ENCODE measurements at regions not wholly inside any gene's neighbourhood (a gene's known extent, or its start where the extent isn't known, plus 50 kb on each side); places are given as distances from the start of the nearest gene placed in this dataset.

- TF ChIP-seq EP300 (IDR thresholded peaks at IDR 0.05) (no peak), POLR2AphosphoS5 (IDR thresholded peaks at IDR 0.05) (no peak), POLR2A (IDR thresholded peaks at IDR 0.05) (no peak), CTCF (IDR thresholded peaks at IDR 0.05) (no peak)
- no peaks in the 10 kb centered on the region for H3K9me3 ChIP-seq
- intact Hi-C loops (cut with DNase I; ENCODE audit: low total_unique reads) = no loop called here
- peaks cover 0 to 6% (median 3%) of the 10 kb centered on the region in 4 donors for H3K36me3 ChIP-seq
- DNase-seq = no peak
- no peaks in the 10 kb centered on the region for H3K27me3 ChIP-seq
- 96 to 100% (median 98%) methylated on average over 1 of the region's 1 CpG for WGBS, 5 donors
- peaks cover 0 to 48% (median 25%) of the 10 kb centered on the region in 4 donors for H3K4me1 ChIP-seq
- H3K4me3 ChIP-seq = no peak overlapping the region
- no peak overlapping the region for H3K27ac ChIP-seq
Measured at GRCh38 chr14:71534506-71534905, 397.7 kb upstream of the RGS6 start.

- TF ChIP-seq POLR2AphosphoS5 (IDR thresholded peaks at IDR 0.05) (no peak), EP300 (IDR thresholded peaks at IDR 0.05) (no peak), CTCF (IDR thresholded peaks at IDR 0.05) (no peak), POLR2A (IDR thresholded peaks at IDR 0.05) (no peak)
- DNase-seq = peak in 1 of 2 donors; percentile 33
- intact Hi-C loops (cut with DNase I; ENCODE audit: low total_unique reads) = no loop called here
- H3K36me3 ChIP-seq = peaks cover 0 to 4% (median 0%) of the 10 kb centered on the region in 4 donors
- no peak overlapping the region for H3K4me3 ChIP-seq
- no peaks in the 10 kb centered on the region for H3K9me3 ChIP-seq
- 79 to 84% (median 79%) methylated on average over 2 of the region's 2 CpGs for WGBS, 5 donors
- no peak overlapping the region for H3K27ac ChIP-seq
- H3K4me1 ChIP-seq = peaks cover 0 to 51% (median 28%) of the 10 kb centered on the region in 4 donors
- H3K27me3 ChIP-seq = no peaks in the 10 kb centered on the region
Measured at GRCh38 chr14:71536015-71536740, 396.1 kb upstream of the RGS6 start.

GRCh38 chr14:71536927-71537772, 395.1 kb upstream of the RGS6 start:
- Histone ChIP-seq H3K27me3 (no peaks in the 10 kb centered on the region), H3K4me3 (no peak overlapping the region), H3K9me3 (no peaks in the 10 kb centered on the region), H3K4me1 (peaks cover 0 to 51% (median 30%) of the 10 kb centered on the region in 4 donors), H3K36me3 (no peaks in the 10 kb centered on the region), H3K27ac (no peak overlapping the region)
- no peak for TF ChIP-seq POLR2A (IDR thresholded peaks at IDR 0.05)
- no peak for TF ChIP-seq POLR2AphosphoS5 (IDR thresholded peaks at IDR 0.05)
- TF ChIP-seq EP300 (IDR thresholded peaks at IDR 0.05) = no peak
- intact Hi-C loops (cut with DNase I; ENCODE audit: low total_unique reads) = no loop called here
- DNase-seq = no peak
- WGBS, 5 donors = 75 to 84% (median 81%) methylated on average over 9 of the region's 9 CpGs

DNA sequence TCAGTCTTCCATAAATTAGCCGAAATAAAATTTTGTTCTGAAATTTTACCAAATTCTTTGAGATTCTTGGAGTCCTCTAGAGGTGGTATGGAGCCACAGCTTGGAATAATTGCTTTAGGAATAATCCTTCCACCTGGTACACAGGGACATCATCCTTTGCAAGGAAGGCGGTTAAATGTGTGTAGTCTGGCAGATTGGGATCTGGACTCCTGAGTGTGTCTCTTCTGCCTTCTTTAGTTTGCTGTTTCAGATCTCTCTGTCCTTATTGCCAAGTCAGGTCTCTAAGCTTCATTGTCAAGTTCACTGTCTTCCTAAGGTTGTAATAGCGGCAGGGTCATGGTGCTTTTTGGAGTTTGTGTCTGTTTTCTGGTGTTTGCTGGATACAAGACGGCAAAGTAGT, 393.9 kb upstream of the RGS6 start:
- no peaks in the 10 kb centered on the region for H3K27me3 ChIP-seq
- no peaks in the 10 kb centered on the region for H3K36me3 ChIP-seq
- TF ChIP-seq EP300 (IDR thresholded peaks at IDR 0.05) (no peak), POLR2AphosphoS5 (IDR thresholded peaks at IDR 0.05) (no peak), CTCF (IDR thresholded peaks at IDR 0.05) (no peak), POLR2A (IDR thresholded peaks at IDR 0.05) (no peak)
- no peaks in the 10 kb centered on the region for H3K9me3 ChIP-seq
- intact Hi-C loops (cut with DNase I; ENCODE audit: low total_unique reads) = no loop called here
- WGBS, 5 donors = 82 to 98% (median 87%) methylated on average over 4 of the region's 4 CpGs
- peaks cover 0 to 51% (median 29%) of the 10 kb centered on the region in 4 donors for H3K4me1 ChIP-seq
- DNase-seq = no peak
- no peak overlapping the region for H3K27ac ChIP-seq
- no peak overlapping the region for H3K4me3 ChIP-seq

Measured in stomach (tissue), 8 donors.